ENCODE measurements at regions not wholly inside any gene's neighbourhood (a gene's known extent, or its start where the extent isn't known, plus 50 kb on each side); places are given as distances from the start of the nearest gene placed in this dataset.

DNA sequence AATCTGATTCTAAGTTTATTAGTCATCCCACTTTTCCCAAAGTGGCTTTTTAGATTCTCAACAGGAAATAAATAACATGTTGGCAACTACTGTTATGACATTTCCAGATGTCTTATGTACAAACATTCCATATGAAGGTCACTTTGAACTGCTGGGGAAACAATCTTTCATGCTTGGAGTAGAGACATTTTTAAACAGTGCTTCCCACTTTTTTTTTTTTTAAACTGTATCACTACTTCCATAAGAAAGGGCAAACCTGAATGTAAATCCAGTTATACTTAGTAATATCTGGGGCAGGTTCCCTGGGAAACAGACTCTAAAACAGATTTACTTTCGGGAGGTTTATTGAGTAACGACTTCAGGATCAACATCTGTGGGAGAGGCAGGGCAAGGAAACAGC lies 473.8 kb downstream of the TAFA4 start:
- TF ChIP-seq POLR2A (IDR thresholded peaks at IDR 0.05; ENCODE audit: extremely low read depth, insufficient read length) = no peak
- TF ChIP-seq, protein P1, sequence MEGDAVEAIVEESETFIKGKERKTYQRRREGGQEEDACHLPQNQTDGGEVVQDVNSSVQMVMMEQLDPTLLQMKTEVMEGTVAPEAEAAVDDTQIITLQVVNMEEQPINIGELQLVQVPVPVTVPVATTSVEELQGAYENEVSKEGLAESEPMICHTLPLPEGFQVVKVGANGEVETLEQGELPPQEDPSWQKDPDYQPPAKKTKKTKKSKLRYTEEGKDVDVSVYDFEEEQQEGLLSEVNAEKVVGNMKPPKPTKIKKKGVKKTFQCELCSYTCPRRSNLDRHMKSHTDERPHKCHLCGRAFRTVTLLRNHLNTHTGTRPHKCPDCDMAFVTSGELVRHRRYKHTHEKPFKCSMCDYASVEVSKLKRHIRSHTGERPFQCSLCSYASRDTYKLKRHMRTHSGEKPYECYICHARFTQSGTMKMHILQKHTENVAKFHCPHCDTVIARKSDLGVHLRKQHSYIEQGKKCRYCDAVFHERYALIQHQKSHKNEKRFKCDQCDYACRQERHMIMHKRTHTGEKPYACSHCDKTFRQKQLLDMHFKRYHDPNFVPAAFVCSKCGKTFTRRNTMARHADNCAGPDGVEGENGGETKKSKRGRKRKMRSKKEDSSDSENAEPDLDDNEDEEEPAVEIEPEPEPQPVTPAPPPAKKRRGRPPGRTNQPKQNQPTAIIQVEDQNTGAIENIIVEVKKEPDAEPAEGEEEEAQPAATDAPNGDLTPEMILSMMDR (IDR thresholded peaks at IDR 0.05; ENCODE audit: low read depth, low read length) = no peak
- TF ChIP-seq, protein P2, sequence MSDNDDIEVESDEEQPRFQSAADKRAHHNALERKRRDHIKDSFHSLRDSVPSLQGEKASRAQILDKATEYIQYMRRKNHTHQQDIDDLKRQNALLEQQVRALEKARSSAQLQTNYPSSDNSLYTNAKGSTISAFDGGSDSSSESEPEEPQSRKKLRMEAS (IDR thresholded peaks at IDR 0.05; ENCODE audit: low read depth, low read length) = no peak

All from NB4 (cell line).